Erythroblast (primary cell): ENCODE measurements at regions not wholly inside any gene's neighbourhood (a gene's known extent, or its start where the extent isn't known, plus 50 kb on each side); places are given as distances from the start of the nearest gene placed in this dataset.

Experiments used
- GATA1 ChIP-seq: IDR thresholded peaks from 2 replicates; pipeline ENCODE4 v1.6.1; 2011; ENCODE audit warnings: low read depth, mild to moderate bottlenecking, control low read depth, low read length, moderate library complexity
- POLR2A ChIP-seq: IDR thresholded peaks from 2 replicates; pipeline ENCODE4 v1.6.1; 2011; ENCODE audit warnings: mild to moderate bottlenecking, low read length

GRCh38 chr11:96567176-96567575 lies 177.4 kb downstream of the JRKL start:
- no peak for TF ChIP-seq POLR2A
- no peak for TF ChIP-seq GATA1
